SH-SY5Y (cell line): ENCODE measurements at regions not wholly inside any gene's neighbourhood (a gene's known extent, or its start where the extent isn't known, plus 50 kb on each side); places are given as distances from the start of the nearest gene placed in this dataset.

Experiments used
- GATA2 ChIP-seq: IDR thresholded peaks from 2 replicates; pipeline ENCODE4 v1.6.1; 2011; ENCODE audit warnings: mild to moderate bottlenecking, low read depth, low read length
- GATA3 ChIP-seq: IDR thresholded peaks from 2 replicates; pipeline ENCODE4 v1.6.1; 2011; ENCODE audit warnings: low read depth, mild to moderate bottlenecking, low read length, moderate library complexity

DNA sequence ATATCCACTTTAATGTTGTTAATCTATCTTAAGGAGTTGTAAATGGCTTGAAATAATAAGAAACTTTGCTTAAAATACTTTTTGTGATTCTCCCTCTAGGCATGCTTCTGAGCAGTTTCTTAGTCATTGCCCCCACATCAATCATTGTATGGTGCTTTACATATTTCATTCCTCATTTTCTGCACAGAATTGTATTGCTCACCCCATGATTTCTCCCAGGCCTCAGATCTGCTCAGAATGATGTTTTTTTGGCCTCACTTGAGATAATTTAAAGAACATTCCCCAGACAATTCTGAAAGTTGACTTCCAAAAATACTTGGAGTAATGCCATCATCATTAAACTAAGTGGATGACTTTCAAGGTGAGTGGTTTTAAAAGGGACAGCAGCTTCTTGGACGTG is 82.1 kb upstream of the PRPS1L1 start:
- TF ChIP-seq GATA2 (no peak), GATA3 (no peak)
